ENCODE measurements at regions not wholly inside any gene's neighbourhood (a gene's known extent, or its start where the extent isn't known, plus 50 kb on each side); places are given as distances from the start of the nearest gene placed in this dataset.

DNA sequence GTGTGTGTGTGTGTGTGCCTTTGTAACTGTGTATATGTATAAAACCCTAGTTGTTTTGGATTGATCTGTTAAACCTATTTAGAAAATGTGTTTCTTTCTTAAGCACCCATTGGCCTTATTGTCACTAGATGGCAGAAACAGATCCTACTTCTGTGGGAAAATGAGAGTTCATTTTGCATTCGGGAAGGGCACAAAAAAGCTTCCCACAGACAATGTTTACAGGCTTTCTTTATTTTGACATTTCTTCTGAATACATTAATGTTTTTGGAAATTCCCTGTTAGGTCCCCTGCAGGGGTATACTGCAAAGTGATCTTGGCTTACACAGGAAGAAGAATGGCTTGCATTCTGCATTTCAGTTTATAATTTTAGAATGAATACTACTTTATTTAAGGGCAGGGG lies 481.8 kb upstream of the ARRDC3 start:
- no peak for ATAC-seq
- TF ChIP-seq CTCF (IDR thresholded peaks at IDR 0.05): no peak
- ChIA-PET POLR2A (no interaction called here), CTCF (no interaction called here)
- Mint-ChIP-seq H3K4me1 (ENCODE audit: low read depth) (no peaks in the 10 kb centered on the region), H3K36me3 (ENCODE audit: low read depth) (no peaks in the 10 kb centered on the region), H3K9me3 (peaks cover 2% of the 10 kb centered on the region), H3K4me3 (no peak overlapping the region), H3K27ac (no peak overlapping the region), H3K27me3 (no peaks in the 10 kb centered on the region)
- DNase-seq: no peak
- intact Hi-C loops (cut with micrococcal nuclease): no loop called here

DNA sequence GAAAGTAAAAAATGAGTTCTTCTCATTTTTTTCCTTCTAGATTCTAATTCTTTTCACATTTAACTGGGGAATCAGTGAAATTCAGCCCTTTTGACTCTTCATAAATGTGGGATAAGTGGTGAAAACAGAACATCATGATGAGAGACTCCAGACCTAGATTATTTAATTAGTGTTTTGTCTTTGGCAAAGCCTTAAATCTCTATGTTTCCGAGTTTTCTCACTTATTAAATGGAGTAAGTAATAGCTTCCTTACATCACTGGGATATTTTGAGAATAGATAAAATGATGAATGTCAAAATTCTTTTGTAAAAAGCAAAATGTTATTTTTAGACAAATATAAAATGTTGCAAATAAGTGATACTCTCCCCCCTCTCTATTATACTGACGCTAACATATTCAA lies 468.6 kb upstream of the ARRDC3 start:
- H3K4me1 Mint-ChIP-seq (ENCODE audit: low read depth): no peaks in the 10 kb centered on the region
- no peak overlapping the region for H3K27ac Mint-ChIP-seq
- H3K27me3 Mint-ChIP-seq: no peaks in the 10 kb centered on the region
- no peaks in the 10 kb centered on the region for H3K9me3 Mint-ChIP-seq
- no peak overlapping the region for H3K4me3 Mint-ChIP-seq
- ChIA-PET CTCF (no interaction called here), POLR2A (no interaction called here)
- intact Hi-C loops (cut with micrococcal nuclease): no loop called here
- no peaks in the 10 kb centered on the region for H3K36me3 Mint-ChIP-seq (ENCODE audit: low read depth)
- ATAC-seq (no peak), DNase-seq (no peak)
- no peak for TF ChIP-seq CTCF (IDR thresholded peaks at IDR 0.05)

GRCh38 chr5:91850031-91850430 lies 466.9 kb upstream of the ARRDC3 start:
- no peaks in the 10 kb centered on the region for H3K9me3 Mint-ChIP-seq
- no peaks in the 10 kb centered on the region for H3K4me1 Mint-ChIP-seq (ENCODE audit: low read depth)
- POLR2A ChIA-PET: no interaction called here
- H3K36me3 Mint-ChIP-seq (ENCODE audit: low read depth): no peaks in the 10 kb centered on the region
- H3K4me3 Mint-ChIP-seq: no peak overlapping the region
- no peak for ATAC-seq
- H3K27ac Mint-ChIP-seq: no peak overlapping the region
- no peak for TF ChIP-seq CTCF (IDR thresholded peaks at IDR 0.05)
- no peak for DNase-seq
- intact Hi-C loops (cut with micrococcal nuclease): no loop called here
- H3K27me3 Mint-ChIP-seq: no peaks in the 10 kb centered on the region
- CTCF ChIA-PET: no interaction called here

DNA sequence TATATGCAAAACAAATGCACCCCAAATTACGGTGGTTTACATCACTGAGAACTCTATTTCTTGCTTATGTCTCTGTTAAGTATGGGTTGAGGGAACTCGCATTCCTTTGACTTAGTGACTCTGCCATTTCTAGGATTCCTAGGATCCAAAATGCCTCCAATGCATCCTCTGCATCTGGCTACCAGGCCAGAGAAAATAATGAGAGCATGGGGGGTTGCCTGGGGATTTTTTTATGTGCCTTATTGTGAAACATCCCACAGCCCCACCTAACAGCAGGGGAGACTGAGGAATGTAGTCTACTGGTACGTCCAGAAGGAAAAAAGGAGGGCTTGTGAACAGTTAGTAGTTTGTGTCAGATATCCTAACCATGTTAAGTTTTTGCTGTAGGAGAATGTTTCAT lies 466.0 kb upstream of the ARRDC3 start:
- no peak overlapping the region for H3K27ac Mint-ChIP-seq
- POLR2A ChIA-PET: no interaction called here
- CTCF ChIA-PET: no interaction called here

DNA sequence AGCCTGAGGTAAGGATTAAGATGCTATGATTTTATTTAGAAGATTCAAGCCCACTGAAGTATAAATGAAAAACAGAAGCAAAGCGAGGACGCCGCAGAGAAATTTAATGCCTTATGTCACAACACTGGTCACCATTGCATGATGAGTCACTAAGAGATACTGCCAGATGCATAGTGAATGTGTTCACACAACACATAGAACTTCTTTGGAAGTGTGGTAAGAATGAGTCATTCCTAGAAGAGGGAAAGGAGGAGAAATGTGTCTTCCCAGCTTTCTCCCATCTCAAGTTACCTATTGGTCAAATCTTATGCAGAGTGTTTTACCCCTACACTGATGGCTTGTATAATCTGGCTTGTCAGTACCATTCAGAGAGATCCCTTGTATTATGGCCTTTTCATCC lies 465.3 kb upstream of the ARRDC3 start:
- TF ChIP-seq CTCF (IDR thresholded peaks at IDR 0.05): no peak
- Mint-ChIP-seq H3K4me3 (no peak overlapping the region), H3K36me3 (ENCODE audit: low read depth) (no peaks in the 10 kb centered on the region), H3K4me1 (ENCODE audit: low read depth) (no peaks in the 10 kb centered on the region), H3K9me3 (no peaks in the 10 kb centered on the region), H3K27me3 (no peaks in the 10 kb centered on the region), H3K27ac (no peak overlapping the region)
- ATAC-seq: no peak
- DNase-seq: no peak
- ChIA-PET POLR2A (no interaction called here), CTCF (no interaction called here)
- intact Hi-C loops (cut with micrococcal nuclease): no loop called here

More for the DNA sequence above, 466.0 kb upstream of the ARRDC3 start:
- Mint-ChIP-seq H3K4me3 (no peak overlapping the region), H3K36me3 (ENCODE audit: low read depth) (no peaks in the 10 kb centered on the region), H3K27me3 (no peaks in the 10 kb centered on the region), H3K4me1 (ENCODE audit: low read depth) (no peaks in the 10 kb centered on the region), H3K9me3 (no peaks in the 10 kb centered on the region)
- intact Hi-C loops (cut with micrococcal nuclease): no loop called here
- DNase-seq (no peak), ATAC-seq (no peak)
- TF ChIP-seq CTCF (IDR thresholded peaks at IDR 0.05): no peak

All from activated CD8-positive, alpha-beta T cell treated with anti-CD3 and anti-CD28 coated beads for 36 hours (primary cell).